ENCODE measurements at regions not wholly inside any gene's neighbourhood (a gene's known extent, or its start where the extent isn't known, plus 50 kb on each side); places are given as distances from the start of the nearest gene placed in this dataset.

DNA sequence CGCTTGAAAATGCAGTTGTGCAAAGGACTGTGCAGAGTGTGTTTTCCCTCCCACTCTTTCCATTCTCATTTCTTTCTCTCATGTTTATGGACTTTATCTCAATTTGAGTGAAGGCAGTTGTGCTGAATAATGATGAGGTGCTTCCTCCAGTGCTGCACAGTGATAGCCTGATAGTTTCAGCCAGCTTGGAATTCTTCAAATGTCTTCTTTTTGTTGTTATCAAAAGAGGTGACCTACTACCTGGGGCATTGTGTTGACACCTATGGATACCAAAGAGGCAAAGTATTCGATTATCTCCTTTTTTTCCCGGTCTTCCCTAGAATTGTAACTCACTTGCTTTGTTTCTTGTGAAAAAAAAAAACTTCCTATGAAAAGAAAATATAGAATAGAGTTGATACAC, 132.6 kb upstream of the ESRRG start:
- no peak for DNase-seq (ENCODE audit: low read depth, low spot score)
- ChIA-PET POLR2A (no interaction called here), CTCF (no interaction called here)
- H3K4me3 ChIP-seq (ENCODE audit: low read depth, low read length) = no peak overlapping the region
- TF ChIP-seq, protein P1, sequence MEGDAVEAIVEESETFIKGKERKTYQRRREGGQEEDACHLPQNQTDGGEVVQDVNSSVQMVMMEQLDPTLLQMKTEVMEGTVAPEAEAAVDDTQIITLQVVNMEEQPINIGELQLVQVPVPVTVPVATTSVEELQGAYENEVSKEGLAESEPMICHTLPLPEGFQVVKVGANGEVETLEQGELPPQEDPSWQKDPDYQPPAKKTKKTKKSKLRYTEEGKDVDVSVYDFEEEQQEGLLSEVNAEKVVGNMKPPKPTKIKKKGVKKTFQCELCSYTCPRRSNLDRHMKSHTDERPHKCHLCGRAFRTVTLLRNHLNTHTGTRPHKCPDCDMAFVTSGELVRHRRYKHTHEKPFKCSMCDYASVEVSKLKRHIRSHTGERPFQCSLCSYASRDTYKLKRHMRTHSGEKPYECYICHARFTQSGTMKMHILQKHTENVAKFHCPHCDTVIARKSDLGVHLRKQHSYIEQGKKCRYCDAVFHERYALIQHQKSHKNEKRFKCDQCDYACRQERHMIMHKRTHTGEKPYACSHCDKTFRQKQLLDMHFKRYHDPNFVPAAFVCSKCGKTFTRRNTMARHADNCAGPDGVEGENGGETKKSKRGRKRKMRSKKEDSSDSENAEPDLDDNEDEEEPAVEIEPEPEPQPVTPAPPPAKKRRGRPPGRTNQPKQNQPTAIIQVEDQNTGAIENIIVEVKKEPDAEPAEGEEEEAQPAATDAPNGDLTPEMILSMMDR (IDR thresholded peaks at IDR 0.05; ENCODE audit: insufficient read depth, low read length, missing control alignments) = no peak

DNA sequence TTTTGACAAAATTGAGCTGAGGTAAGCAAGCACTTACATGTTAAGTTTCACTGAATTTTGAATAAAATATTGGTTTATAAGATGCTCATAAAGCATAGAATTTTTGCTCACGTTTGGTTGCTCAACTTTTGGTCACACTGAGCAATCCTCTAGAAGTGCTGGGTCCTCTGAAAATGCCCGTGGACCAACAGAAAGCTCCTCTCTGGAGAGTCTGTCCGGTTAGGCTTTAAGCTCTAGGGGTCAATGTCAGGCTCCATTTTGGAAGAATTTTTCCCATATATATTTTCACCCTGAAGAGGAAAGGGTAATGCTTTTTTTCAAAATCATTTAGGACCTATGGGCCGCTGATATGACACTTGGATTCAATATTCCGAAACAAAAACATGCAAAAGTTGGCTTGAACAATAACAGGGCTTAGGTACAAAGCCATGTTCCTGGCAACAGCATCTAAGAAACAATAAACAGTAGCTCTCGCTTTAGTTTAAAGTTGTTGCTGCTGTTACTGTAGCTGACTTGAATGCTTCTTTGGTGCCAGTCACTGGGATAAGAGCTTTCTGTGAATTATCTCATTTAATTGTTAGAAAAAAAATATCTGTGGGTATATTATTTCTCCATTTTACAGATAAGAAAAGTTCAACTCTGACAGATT, 131.7 kb upstream of the ESRRG start:
- ChIA-PET CTCF (no interaction called here), POLR2A (no interaction called here)
- H3K4me3 ChIP-seq (ENCODE audit: low read depth, low read length) = no peak overlapping the region
- DNase-seq (ENCODE audit: low read depth, low spot score) = no peak
- TF ChIP-seq, protein P1 (IDR thresholded peaks at IDR 0.05; ENCODE audit: insufficient read depth, low read length, missing control alignments) = no peak

DNA sequence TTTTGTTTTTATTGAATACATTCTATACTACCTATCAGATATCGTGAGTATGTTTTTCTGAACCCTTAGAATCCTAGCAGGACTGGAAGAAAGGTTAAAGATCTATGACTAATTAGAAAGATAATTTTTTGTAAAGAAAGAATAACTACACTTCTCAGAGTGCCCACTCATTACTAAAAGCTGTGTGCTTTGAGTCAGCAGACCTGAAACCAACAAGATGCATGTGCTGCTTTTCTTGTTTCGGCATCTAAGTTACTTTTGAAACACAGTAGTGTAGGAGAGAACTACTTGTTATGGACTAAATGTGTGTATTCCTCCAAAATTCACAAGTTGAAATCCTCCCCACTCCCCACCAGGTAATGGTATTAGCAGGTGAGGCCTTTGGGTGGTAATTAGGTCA, 127.8 kb upstream of the ESRRG start:
- POLR2A ChIA-PET = no interaction called here
- DNase-seq (ENCODE audit: low read depth, low spot score) = no peak
- CTCF ChIA-PET = no interaction called here
- no peak overlapping the region for H3K4me3 ChIP-seq (ENCODE audit: low read depth, low read length)
- TF ChIP-seq, protein P1 (IDR thresholded peaks at IDR 0.05; ENCODE audit: insufficient read depth, low read length, missing control alignments) = no peak

DNA sequence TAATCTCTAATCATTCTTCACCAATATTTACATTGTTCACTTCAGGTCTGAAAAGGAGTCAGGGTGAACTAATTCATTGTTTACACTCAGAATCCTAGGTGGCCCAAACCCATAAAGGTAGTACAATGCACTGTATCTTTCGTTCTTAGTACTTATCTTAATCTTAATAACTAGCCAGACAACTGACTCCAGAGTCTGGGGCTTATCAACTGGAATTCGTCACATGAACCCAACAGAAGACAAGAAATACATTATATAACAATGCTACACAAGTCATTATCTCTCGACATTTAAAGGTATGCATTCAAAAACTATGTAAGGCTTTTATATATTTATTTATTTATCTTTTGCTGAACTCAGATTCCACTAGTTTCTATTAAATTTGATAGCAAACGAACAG, 125.9 kb upstream of the ESRRG start:
- CTCF ChIA-PET = no interaction called here

DNA sequence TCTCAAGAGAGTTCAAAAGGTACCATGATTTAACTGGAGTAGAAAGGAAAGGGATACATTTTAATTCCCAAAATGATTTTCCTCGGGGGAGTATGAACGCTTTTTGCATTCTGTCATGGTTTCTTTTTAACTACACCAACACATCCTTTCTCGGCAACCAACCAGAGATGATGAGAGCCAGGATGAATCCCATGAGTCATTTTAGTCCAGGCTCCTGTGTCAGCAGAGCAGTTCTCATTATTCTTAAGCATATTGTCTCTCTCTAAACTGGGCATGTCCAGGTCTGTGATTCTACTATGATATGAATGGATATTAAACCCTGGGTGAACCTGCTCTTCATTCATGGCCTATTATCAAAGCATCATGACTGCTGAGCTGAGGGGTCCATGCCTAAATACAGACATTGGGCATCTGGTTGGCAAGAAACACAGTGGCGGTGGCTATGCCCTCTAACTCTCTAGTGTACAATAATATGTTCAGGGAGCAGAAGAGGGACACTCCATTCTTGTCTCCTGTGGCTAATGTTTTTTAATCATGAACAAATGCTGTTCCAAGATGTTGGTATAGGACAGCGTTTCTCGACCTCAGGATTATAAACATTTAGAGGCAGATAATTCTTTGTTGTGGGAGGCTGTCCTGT, 124.3 kb upstream of the ESRRG start:
- H3K4me3 ChIP-seq (ENCODE audit: low read depth, low read length) = no peak overlapping the region
- DNase-seq (ENCODE audit: low read depth, low spot score) = no peak
- CTCF ChIA-PET = no interaction called here
- TF ChIP-seq, protein P1 (IDR thresholded peaks at IDR 0.05; ENCODE audit: insufficient read depth, low read length, missing control alignments) = no peak
- POLR2A ChIA-PET = no interaction called here

More for the DNA sequence above, 125.9 kb upstream of the ESRRG start:
- TF ChIP-seq, protein P1 (IDR thresholded peaks at IDR 0.05; ENCODE audit: insufficient read depth, low read length, missing control alignments) = no peak
- POLR2A ChIA-PET = no interaction called here
- DNase-seq (ENCODE audit: low read depth, low spot score) = no peak
- H3K4me3 ChIP-seq (ENCODE audit: low read depth, low read length) = no peak overlapping the region

DNA sequence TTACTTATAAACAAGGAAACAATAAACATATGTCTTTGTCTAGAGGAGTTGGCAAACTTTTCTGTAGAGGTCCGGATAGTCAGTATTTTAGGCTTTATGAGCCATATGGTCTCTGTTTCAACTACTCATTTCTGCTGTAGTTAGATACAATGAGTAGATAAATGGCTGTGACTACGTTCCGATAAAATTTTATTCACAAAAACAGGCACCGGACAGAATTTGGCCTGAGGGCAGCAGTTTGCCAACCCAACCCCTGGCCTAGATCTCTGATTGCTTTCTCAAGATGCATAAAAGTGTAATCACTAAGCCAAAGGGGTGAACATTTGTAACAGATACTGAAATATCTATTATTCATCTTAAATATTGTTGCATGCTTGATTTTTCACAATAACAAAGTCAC, 123.1 kb upstream of the ESRRG start:
- H3K4me3 ChIP-seq (ENCODE audit: low read depth, low read length) = no peak overlapping the region
- no peak for DNase-seq (ENCODE audit: low read depth, low spot score)
- ChIA-PET POLR2A (no interaction called here), CTCF (no interaction called here)
- TF ChIP-seq, protein P1 (IDR thresholded peaks at IDR 0.05; ENCODE audit: insufficient read depth, low read length, missing control alignments) = no peak
